Stimulated activated CD4-positive, alpha-beta T cell treated with anti-CD3 and anti-CD28 coated beads, Interleukin-1b, Interleukin-23, amount 100 ng/mL, for 48 hours (primary cell): ENCODE measurements at regions not wholly inside any gene's neighbourhood (a gene's known extent, or its start where the extent isn't known, plus 50 kb on each side); places are given as distances from the start of the nearest gene placed in this dataset.
A peak's percentile ranks its signal among the peaks of the same experiment; 100 is the strongest.
"Not testable (repeated sequence)": the region's sequence is repeated elsewhere in the genome, so short reads cannot be mapped to it uniquely, and the experiment has no call there.

Experiments used
- DNase-seq: peaks from one replicate; pipeline ENCODE4 v3.0.0-alpha.2; 2020

DNA sequence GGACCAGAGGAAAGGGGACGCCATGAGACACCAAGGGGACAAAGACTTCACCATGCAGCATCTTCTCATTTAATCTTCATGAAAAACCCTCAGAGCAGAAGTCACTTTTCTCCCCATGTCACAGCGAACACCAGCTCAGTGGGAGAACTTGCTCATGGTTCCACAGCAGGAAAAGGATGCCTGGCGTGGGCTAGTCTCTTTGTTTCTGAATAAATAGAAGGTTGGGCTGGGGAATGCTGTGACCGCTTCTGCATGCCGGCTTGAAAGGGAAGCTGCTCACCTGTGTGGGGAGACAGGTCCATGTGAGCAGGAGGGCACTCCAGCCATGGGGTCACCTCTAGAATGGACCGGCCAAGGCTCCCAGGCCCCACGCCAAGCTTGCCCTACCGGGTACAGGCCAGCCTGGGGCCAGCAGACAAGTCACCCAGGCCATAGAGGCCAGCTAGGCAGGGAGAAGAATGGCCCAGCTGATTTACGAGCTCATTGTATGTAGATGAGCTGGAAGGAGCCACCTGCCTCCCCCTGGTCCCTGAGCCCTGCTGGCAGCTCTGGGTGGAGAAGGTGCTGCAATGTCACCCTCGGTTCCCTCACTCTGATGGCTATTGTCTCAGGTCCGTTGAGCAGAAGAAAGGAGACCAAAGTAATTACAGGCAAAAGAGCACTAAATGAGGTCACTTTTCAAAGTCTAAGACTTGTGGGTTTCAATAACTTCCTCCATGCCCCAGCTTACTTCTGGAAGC lies 82.0 kb upstream of the PDZD8 start:
- DNase-seq = no peak

DNA sequence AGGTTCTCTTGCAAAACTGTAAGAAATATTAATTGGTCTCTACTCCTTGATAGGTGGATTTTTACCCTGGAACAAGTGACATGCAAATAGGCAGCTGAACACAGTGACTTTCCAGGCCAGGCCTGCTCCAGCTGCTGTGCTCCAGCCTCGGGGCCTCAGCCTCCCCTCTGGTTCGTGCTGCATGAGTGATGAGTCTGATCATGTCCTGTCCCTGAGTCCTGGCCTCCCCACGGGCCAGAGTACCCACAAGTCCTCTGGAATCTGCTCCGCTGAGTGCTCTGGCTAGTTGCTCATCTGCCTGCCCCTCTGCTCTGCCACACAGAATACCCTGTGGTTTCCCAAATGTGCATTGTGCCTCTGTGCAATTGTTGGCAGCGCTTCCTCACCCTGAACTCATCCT lies 80.1 kb upstream of the PDZD8 start:
- DNase-seq = no peak

DNA sequence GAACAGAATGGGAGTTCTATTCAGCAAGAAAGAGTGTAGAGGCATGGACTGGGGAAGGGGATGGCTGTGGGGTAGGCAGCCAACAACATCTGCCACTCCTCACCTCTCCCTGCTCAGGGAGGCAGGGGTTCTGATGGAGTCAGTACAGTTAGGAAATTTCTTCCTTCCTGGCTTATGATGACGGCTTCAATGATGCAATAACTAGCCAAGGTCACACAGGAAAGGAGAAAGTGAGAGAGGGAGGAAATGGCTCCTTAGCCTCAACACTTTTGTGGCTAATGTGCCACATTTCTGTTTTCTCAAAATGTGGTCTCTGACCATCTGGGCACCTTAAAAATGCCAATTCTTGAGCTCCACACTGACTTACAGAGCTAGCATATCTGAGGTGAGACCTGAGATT lies 79.3 kb upstream of the PDZD8 start:
- no peak for DNase-seq

DNA sequence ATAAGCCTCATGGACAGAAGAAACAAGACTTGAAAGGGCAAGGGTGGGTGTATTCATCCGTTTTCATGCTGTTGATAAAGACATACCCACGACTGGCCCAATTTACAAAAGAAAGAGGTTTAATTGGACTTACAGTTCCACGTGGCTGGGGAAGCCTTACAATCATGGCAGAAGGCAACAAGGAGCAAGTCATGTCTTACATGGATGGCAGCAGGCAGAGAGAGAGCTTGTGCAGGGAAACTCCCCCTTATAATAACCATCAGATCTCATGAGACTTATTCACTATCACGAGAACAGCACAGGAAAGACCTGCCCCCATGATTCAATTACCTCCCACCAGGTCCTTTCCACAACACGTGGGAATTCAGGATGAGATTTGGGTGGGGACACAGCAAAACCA lies 78.2 kb upstream of the PDZD8 start:
- DNase-seq = not testable (repeated sequence)

DNA sequence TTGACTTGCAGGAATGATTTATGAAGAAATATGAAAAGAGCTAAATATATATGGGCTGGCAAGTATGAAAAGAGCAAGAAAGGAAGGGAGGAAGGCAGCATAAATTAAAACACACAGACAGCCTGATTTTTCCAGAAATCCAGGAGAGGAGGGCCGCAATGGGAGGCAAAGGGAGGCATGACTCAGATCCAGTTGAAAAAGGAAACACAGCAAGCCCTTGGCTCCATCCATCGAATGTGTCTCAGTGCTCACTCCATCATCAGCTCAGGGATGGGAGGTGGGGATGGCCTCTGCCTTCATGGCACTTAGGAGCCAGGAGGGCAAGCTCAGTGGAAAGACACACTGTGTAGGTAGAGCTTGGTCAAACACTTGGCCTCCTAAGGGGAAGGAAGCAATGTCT lies 75.7 kb upstream of the PDZD8 start:
- no peak for DNase-seq

DNA sequence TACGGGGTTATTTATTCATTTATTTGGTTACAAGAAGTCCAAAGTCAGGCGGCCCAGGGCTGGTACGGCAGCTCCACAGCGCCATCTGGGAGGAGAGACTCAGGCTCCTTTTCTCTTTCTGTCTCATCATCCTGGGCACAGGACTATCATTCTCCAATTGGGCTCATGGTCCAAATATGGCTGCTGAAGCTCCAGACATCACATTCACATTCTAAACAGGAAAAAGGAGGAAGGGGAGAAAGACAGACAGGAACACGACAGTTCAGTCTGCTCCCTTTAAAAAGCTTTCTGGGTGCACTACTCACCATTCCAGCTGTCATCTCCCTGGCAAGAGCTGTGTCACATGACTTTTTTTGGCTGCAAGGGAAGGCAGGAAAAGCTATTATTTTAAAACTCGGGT lies 74.4 kb upstream of the PDZD8 start:
- DNase-seq = no peak

DNA sequence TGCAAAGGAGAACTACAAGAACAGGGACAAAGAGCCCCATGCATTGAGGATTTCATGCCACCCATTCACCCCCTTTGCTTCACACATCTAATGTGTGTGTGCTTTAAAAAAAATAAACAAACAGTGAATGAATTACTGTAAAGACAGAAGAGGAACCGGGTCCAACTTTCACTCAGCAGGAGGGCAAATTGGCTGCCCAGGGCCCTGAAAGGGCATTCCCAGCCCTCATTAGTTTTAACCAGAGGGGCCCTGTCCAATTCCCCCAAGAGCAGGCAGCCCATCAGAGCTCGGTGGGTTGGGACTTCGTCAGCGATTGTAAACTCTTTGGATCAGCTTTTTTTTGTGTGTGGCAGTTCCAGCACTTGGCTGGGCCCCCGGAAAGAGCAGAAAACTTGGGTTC lies 73.6 kb upstream of the PDZD8 start:
- DNase-seq = no peak

DNA sequence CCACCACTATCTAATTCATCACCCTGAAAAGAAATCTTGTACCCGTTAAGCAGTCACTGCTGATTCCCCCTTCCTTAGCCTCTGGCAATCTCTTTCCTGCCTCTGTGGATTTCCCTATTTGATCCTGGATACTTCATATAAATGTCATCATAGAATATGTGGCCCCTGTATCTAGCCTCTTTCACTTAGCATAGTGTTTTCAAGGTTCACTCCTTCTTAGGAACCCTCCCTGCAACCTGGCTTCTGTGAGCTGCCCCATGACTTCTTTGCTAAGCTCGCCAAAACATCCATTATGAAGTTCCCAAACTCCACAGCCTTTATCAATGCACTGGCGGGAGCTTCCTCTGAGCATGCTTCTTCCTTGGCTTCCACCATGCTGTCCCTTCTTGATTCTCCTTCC lies 70.8 kb upstream of the PDZD8 start:
- DNase-seq = no peak

DNA sequence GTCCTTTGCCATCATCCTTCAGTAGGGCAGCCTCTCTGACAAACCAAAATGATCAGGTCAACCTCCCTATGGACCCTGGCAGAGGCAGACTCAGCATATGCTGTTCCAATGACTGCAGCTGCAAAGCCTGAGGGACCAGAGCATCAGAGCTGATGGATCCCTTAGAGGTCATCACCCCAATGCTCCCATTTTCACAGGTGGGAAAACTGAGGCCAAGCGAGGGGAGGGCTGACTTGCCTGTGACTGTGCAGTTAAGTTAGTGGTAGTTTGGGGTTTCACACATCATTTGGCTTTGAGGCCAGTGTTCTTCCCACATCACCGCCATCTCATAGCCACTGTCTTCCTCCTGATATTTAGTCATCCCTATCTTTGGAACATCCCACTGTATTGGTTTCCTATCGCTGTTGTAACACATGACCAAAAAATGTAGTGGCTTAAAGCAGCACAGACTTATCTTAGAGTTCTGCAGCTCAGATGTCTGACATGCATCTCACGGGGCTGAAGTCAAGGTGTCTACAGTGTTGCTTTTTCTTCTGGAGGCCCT lies 69.3 kb upstream of the PDZD8 start:
- no peak for DNase-seq

DNA sequence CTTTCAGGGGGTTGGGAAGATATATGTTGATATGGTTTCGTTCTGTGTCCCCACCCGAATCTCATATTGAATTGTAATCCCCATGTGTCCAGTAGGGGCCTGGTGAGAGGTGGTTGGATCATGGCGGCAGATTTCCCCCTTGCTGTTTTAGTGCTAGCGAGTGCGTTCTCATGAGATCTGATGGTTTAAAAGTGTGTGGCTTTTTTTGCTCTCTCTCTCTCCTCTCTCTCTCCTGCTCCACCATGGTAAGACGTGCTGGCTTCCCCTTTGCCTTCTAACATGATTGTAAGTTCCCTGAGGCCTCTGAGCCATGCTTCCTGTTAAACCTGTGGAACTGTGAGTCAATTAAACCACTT lies 68.4 kb upstream of the PDZD8 start:
- DNase-seq = no peak

DNA sequence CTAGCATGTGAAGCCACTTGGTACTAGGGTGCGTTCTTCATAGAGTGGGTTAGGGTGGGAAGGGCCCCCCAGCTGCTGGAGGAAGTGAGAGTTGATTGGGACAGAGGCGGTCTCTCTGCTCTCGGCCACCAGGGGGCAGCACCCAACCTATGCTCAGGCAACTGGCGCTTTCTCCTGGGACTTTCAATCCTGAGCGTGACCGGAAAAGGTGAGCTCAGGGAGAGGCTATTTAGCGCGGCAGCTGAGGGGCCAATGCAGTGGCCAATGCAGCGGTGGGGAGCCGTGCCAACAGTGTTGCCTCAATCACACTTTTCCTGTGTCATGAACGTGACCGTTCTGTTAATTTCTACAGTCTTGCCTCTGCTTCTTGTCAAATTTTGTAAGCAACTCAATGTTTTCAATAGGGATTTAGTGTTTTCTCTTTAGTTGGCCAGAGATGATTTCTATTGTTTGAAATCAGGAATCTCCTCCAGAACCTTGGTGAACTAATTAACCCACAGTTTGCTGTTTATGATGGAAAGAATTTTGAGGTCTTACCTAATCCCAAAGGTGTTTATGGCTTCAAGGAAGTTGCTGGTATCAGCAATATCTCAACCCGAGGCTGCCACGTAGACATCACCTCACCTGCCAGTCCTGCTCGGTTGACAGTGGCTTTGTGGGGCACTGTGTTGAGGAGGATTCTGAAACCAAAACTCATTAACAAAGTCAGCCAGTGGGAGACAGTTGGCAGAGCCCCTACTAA lies 67.9 kb upstream of the PDZD8 start:
- peak; percentile 44 for DNase-seq

DNA sequence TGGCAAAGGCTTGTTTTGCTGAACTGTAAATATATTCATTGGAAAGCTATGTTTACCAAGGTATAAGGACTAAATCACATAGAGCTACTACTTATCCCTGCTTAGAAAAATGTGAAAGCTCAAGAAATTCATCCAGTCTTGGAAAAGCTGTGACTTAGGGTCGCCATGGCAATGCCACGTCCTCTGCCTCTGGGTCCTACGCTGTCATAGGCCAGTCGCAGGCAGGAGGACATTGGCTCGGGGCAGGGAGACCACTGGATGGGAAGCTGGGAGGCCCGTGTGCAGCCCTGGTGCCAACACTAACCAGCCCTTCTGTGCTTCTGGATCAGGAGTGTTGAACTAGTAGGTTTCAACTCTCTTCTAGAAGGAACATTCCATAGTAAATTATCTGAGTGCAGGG lies 67.3 kb upstream of the PDZD8 start:
- DNase-seq = no peak

DNA sequence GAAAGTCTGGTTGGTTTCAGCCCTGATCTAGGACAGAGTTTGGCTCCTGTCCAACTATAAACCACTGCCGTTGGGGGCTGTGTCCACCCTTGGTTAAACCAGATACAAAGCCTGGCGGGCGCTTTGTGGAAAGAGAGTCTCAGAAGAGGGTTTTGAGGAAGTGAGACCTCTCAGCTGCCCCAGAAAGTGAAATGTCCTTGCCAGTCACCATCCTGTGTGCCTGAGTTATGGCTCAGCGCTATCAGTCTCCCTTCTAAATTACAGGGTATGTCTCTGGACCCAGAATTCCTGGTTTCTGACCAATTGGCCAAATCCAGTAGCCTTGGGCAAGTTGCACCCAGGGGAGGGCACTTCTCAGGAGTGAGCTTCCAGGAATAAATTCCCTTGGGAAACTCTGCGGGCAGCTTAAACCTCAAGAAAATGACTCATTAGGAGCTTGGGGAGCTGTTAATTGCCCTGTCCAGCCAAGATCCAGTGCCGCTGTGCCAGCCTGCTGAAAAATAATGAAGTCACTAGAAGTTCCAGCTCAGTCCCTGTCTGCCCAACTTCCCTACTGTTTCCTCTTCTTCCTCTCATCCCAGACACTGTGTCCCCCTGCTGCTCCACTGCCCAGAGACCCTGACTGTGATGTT lies 66.7 kb upstream of the PDZD8 start:
- DNase-seq = no peak

DNA sequence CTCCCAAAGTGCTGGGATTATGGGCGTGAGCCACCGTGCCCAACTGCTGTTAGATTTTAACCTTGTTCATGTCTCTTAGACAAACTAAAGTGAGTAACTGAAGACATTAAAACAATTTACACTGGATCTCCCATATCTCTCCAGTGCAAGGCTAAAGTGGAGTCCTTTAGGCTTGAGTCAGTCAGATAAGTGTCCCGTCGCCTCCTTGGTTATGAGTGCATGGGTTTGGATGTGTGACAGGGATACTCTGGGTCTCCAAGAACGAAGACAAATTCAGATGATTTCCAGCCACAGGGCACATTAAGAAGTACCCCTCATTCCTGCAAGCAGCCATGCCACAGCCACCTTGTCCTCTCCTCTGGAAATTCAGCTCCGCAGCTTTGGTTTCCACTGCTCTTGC lies 66.1 kb upstream of the PDZD8 start:
- DNase-seq = no peak

DNA sequence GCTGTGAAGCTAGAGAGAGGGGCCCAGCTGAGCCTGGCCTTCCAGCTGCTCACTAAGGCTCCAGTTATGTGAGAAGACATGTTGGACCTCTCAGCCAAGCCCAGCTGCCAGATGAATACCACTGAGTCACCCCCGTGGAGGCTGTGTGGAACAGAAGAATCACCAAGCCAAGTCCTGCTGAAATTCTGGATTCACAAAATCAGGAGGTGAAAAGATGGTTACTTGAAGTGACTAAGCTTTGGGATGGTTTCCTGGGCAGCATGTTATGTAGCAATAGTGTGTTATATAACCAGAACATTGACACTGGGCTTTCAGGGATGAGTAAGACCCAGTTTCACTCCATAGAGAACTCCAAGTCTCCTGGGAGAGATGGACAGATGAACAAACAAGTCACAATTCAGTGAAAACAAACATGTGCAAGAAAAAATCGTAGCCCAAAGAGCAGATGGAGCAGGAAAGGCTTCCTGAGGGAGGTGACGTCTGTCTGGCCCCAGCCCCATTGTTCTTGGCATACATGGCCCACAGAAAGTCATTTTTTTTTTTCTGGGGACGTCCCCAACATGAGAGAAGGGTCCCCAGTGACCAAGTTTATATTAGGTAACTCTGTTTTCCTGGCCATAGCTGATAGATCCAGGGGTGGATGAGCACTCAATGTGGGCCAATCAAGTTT lies 64.1 kb upstream of the PDZD8 start:
- no peak for DNase-seq

DNA sequence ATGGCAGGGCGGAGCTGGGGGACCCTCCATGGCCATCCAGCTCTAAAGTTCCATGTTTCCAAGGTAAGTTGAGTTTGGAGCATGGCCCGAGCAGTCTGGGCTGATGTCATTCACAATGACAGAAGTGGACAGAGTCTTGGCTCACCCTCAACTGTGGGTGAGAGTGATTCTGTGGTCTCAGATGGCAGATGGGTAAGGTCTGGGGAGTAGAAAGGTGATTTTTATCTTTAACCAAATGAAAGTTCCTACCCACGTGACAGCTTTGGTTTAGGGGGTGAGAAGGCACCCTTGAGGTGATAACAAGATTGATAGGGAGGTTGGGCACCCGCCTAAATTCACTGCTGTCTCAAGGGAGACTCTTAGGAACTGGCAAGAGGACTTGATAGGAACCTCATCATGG lies 57.6 kb upstream of the PDZD8 start:
- no peak for DNase-seq

DNA sequence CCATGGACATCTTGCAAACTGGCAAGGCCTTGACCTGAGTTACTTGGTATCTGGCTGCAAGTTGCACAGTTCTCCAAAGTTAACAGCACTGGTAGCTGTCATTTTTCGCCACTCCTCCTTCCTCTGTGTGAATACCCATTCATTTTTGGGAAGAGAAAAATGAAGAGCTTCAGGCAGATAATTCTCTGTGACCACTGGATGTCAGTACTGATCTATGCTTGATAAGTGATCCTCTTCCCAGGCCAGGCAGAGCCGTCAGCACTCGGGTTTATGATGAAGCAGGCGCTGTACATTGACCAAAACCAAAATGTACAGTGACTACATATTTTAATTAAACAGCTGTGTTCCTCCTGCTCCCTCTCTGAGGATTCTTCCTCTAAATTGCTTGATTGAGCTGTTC lies 55.9 kb upstream of the PDZD8 start:
- no peak for DNase-seq

DNA sequence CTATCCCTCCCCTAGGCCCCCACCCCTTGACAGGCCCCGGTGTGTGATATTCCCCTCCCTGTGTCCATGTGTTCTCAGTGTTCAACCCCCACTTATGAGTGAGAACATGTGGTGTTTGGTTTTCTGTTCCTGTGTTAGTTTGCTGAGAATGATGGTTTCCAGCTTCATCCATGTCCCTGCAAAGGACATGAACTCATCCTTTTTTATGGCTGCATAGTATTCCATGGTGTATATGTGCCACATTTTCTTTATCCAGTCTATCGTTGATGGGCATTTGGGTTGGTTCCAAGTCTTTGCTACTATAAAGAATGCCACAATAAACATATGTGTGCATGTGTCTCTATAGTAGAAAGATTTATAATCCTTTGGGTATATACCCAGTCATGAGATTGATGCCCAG lies 55.3 kb upstream of the PDZD8 start:
- not testable (repeated sequence) for DNase-seq

DNA sequence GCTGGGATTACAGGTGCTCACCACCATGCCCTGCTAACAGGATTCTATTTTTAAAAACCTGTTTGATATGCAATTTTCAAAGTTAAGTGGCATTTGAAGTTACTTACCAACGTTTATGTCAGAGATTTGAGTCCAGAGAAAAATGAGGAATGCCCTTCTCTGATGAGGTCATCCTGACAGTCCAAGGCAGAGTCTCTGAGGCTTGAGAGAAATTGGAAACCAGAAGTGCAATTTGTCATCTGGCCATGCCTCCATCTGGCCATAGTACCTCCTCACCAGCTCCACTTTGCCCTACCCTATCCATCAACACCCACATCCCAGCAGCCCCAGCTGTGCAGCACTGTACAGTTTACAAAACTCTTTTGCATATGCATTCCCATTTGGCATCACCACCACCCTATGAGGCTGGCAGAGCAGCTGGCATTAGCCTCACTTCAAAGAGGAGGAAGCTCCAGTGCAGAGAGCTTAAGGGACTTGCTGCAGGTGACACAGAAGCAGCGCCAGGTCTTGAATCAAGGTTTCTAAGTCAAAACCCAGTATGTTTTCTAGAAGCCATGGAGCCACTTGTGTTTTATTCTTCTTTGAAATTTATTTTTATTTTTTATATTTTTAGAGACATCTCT lies 54.5 kb upstream of the PDZD8 start:
- DNase-seq = no peak

DNA sequence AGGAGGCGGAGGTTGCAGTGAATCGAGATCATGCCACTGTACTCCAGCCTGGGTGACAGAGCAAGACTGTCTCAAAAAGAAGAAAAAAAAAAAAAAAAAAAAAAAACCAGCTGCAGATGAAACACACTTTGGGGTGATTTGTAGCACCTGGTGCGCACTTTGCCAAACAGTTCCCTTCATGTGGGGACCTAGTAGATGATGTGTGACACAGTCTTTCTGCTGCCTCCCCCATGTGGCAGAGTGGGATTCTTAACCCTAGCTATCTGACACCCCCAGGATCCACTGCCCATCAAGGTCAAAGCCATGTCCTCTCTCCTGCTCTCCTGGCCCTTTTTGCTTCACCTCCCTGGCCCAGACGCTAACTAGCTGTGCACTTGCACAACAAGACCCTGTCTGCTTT lies 52.1 kb upstream of the PDZD8 start:
- no peak for DNase-seq

DNA sequence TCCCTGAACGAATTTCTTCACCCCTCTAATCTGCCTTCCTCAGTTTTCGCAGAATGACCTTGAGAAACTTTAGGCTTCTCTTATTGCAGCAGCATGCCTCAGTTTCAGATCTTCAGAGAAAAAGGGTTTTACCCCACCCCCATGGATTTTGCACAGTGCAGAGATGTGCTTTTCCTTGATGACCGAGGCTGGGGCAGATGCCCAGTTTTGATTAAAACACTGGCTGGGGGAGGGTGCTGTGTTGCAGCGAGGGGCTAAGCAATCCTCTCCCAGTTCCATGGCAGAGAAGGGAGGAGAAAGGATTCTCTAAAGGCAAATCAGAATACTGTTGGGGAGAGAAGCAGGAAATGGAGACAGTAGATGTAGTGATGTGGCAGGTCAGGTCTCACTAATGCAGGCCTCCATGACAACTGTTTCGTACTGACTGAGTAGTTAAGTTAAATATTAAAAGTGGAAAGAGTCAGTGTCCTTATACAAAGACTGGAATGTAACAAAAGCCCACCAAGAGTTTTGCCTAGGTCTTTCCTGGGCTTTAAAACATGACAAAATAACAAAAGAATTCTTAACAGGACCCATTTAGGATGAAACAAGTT lies 50.8 kb upstream of the PDZD8 start:
- no peak for DNase-seq

DNA sequence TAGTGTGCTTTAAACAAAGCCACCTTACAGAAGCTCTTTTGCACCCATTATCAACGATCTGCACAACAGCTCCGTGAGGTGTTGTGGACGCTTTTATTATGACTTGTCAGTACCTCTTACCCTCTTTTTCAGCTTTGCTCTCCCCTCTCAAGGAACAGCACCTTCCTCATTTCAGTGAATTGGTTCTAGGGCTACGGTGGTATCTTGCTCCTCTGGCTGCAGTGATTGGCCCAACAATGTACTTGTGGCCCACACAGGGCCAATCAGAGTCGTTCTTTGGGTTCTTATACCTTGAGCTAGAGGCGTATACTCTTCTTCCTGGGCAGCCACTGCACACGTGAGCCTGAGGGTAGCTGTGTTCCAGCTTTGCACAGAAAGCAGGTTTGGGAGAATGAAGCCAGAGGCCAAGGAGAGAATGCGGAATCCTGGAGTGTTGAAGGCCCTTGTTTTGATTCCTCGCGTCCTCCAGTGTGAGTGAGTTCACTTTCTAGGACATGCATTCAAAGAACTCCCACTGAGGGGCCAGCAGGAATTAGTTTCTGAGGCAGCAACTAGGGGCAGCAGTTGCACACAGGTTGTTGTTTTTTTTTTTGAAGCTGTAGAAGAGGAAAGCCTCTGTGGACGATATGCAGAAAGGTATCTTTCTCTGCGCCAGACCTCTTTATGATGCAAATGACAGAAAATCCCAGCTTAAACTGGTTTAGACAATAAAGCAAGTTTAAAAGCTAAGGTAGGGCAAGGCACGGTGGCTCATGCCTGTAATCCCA lies 49.8 kb upstream of the PDZD8 start:
- DNase-seq = no peak
